HEK293T (cell line): ENCODE measurements at regions not wholly inside any gene's neighbourhood (a gene's known extent, or its start where the extent isn't known, plus 50 kb on each side); places are given as distances from the start of the nearest gene placed in this dataset.

Source experiments
- SP1 ChIP-seq: fragments of 450-650 bp; IDR thresholded peaks from 2 replicates; pipeline ENCODE4 v1.6.1; 2017
- TARDBP ChIP-seq: fragments of 450-650 bp; IDR thresholded peaks from 2 replicates; pipeline ENCODE4 v1.6.1; 2016

GRCh38 chr4:54933579-54933978 lies 191.8 kb downstream of the KDR start:
- no peak for TF ChIP-seq SP1
- no peak for TF ChIP-seq TARDBP
